GM23338 (cell line): ENCODE measurements at regions not wholly inside any gene's neighbourhood (a gene's known extent, or its start where the extent isn't known, plus 50 kb on each side); places are given as distances from the start of the nearest gene placed in this dataset.

Experiments
- ATAC-seq: fragments of 200-7000 bp; cut with Tn5 transposase; 3 replicates; pipeline ENCODE4 v1.9.1; 2020
- DNase-seq: peaks from one replicate; pipeline ENCODE4 v3.0.0-alpha.2; 2015; ENCODE audit warnings: low spot score
- H2AFZ ChIP-seq: fragments of 200-600 bp; sonication (generic); 2 replicates; pipeline ENCODE4 v1.8.0; 2016; ENCODE audit warnings: antibody characterized with exemption, mild to moderate bottlenecking, moderate library complexity
- H3F3A ChIP-seq: fragments of 200-600 bp; sonication (generic); replicated peaks from 2 replicates; pipeline ENCODE4 v1.8.0; 2017; ENCODE audit warnings: antibody characterized with exemption, mixed run types, low read depth
- H3K27ac ChIP-seq: fragments of 200-600 bp; sonication (generic); 2 replicates; pipeline ENCODE4 v1.6.1; 2016; ENCODE audit warnings: low read depth
- H3K27me3 ChIP-seq: fragments of 200-600 bp; sonication (generic); 2 replicates; pipeline ENCODE4 v1.8.0; 2016; ENCODE audit warnings: mild to moderate bottlenecking, mixed run types, moderate library complexity; ENCODE audit not compliant: insufficient read depth
- H3K36me3 ChIP-seq: fragments of 200-600 bp; sonication (generic); 2 replicates; pipeline ENCODE4 v1.8.0; 2016; ENCODE audit warnings: mild to moderate bottlenecking; ENCODE audit not compliant: insufficient read depth
- H3K4me1 ChIP-seq: fragments of 200-600 bp; sonication (generic); 2 replicates; pipeline ENCODE4 v1.8.0; 2016; ENCODE audit warnings: mild to moderate bottlenecking, moderate library complexity; ENCODE audit not compliant: insufficient read depth
- H3K4me2 ChIP-seq: fragments of 200-600 bp; sonication (generic); 2 replicates; pipeline ENCODE4 v1.7.1; 2017; ENCODE audit warnings: mixed run types
- H3K4me3 ChIP-seq: fragments of 200-600 bp; sonication (generic); 2 replicates; pipeline ENCODE4 v1.6.1; 2016; ENCODE audit warnings: mixed run types
- H3K79me2 ChIP-seq: fragments of 200-600 bp; sonication (generic); replicated peaks from 2 replicates; pipeline ENCODE4 v1.8.0; 2017; ENCODE audit warnings: mild to moderate bottlenecking; ENCODE audit not compliant: insufficient read depth
- H3K9me2 ChIP-seq: fragments of 200-600 bp; sonication (generic); 2 replicates; pipeline ENCODE4 v1.8.0; 2017; ENCODE audit not compliant: insufficient read depth
- H4K20me1 ChIP-seq: fragments of 200-600 bp; sonication (generic); replicated peaks from 2 replicates; pipeline ENCODE4 v1.8.0; 2017; ENCODE audit warnings: mild to moderate bottlenecking; ENCODE audit not compliant: insufficient read depth
- H3K27ac Mint-ChIP-seq: 2 replicates; pipeline ENCODE4 v1.8.0; 2020; ENCODE audit warnings: inconsistent platforms, mild to moderate bottlenecking, moderate library complexity, mixed read lengths
- H3K27me3 Mint-ChIP-seq: 3 replicates; pipeline ENCODE4 v1.8.0; 2022; ENCODE audit warnings: low read depth, mild to moderate bottlenecking, moderate library complexity, mixed read lengths, inconsistent platforms; ENCODE audit not compliant: insufficient read depth, poor library complexity
- H3K36me3 Mint-ChIP-seq: 3 replicates; pipeline ENCODE4 v1.8.0; 2021; ENCODE audit warnings: low read depth, mild to moderate bottlenecking, inconsistent platforms, moderate library complexity, mixed read lengths
- H3K4me1 Mint-ChIP-seq: 3 replicates; pipeline ENCODE4 v1.8.0; 2020; ENCODE audit warnings: mild to moderate bottlenecking, inconsistent platforms, mixed read lengths
- H3K4me3 Mint-ChIP-seq: 3 replicates; pipeline ENCODE4 v1.8.0; 2021; ENCODE audit warnings: moderate library complexity, mild to moderate bottlenecking, inconsistent platforms, mixed read lengths
- H3K9me3 Mint-ChIP-seq: 3 replicates; pipeline ENCODE4 v1.8.0; 2020; ENCODE audit warnings: moderate library complexity, mild to moderate bottlenecking, inconsistent platforms, mixed read lengths
- CREB1 ChIP-seq: fragments of 250-450 bp; sonication (Bioruptor Pico); IDR thresholded peaks from 2 replicates; pipeline ENCODE4 v1.5.0; 2020; ENCODE audit warnings: low read depth, mild to moderate bottlenecking, moderate library complexity
- EZH2 ChIP-seq: fragments of 200-600 bp; sonication (generic); IDR thresholded peaks from one replicate; pipeline ENCODE4 v1.8.0; 2017; ENCODE audit warnings: antibody characterized with exemption, mild to moderate bottlenecking, low read depth; ENCODE audit not compliant: unreplicated experiment
- EZH2phosphoT487 ChIP-seq: fragments of 200-600 bp; sonication (generic); IDR thresholded peaks from one replicate; pipeline ENCODE4 v1.8.1; 2018; ENCODE audit warnings: antibody characterized with exemption; ENCODE audit not compliant: unreplicated experiment
- JUNB ChIP-seq: IDR thresholded peaks from one replicate; pipeline ENCODE4 v1.6.1; 2016; ENCODE audit warnings: antibody characterized with exemption; ENCODE audit not compliant: unreplicated experiment
- NANOG ChIP-seq: IDR thresholded peaks from 2 replicates; pipeline ENCODE4 v1.6.1; 2016; ENCODE audit warnings: antibody characterized with exemption, borderline replicate concordance
- POLR2AphosphoS5 ChIP-seq: IDR thresholded peaks from 2 replicates; pipeline ENCODE4 v1.6.1; 2016; ENCODE audit warnings: antibody characterized with exemption, low read depth
- STAT1 ChIP-seq: IDR thresholded peaks from one replicate; pipeline ENCODE4 v1.6.1; 2016; ENCODE audit warnings: antibody characterized with exemption; ENCODE audit not compliant: unreplicated experiment
- ZNF114 ChIP-seq: fragments of 250-450 bp; sonication (Bioruptor Pico); IDR thresholded peaks from 2 replicates; pipeline ENCODE4 v1.5.0; 2020; ENCODE audit warnings: mild to moderate bottlenecking, moderate library complexity
- ZNF331 ChIP-seq: fragments of 250-450 bp; sonication (Bioruptor Pico); IDR thresholded peaks from 2 replicates; pipeline ENCODE4 v1.5.0; 2020; ENCODE audit warnings: low read depth, mild to moderate bottlenecking, moderate library complexity
- TF ChIP-seq, protein P1 (sequence below): IDR thresholded peaks from one replicate; pipeline ENCODE4 v1.6.1; 2018; ENCODE audit warnings: antibody characterized with exemption; ENCODE audit not compliant: unreplicated experiment
- TF ChIP-seq, protein P2 (sequence below): fragments of 250-450 bp; sonication (Bioruptor Pico); IDR thresholded peaks from 2 replicates; pipeline ENCODE4 v1.5.0; 2020; ENCODE audit warnings: mild to moderate bottlenecking, moderate library complexity
- TF ChIP-seq, protein P3 (sequence below): IDR thresholded peaks from 2 replicates; pipeline ENCODE4 v1.6.1; 2016; ENCODE audit warnings: antibody characterized with exemption
- TF ChIP-seq, protein P4 (sequence below), 2 experiments: fragments of 200-600 bp in 1 of 2; sonication (generic) in 1 of 2; conservative IDR thresholded peaks; 2 replicates each; pipeline versions ENCODE4 v1.5.1 to v1.6.1; 2016 to 2017; ENCODE audit warnings: antibody characterized with exemption in 2 of 2, low read depth in 2 of 2, mild to moderate bottlenecking in 2 of 2, moderate library complexity in 1 of 2

DNA sequence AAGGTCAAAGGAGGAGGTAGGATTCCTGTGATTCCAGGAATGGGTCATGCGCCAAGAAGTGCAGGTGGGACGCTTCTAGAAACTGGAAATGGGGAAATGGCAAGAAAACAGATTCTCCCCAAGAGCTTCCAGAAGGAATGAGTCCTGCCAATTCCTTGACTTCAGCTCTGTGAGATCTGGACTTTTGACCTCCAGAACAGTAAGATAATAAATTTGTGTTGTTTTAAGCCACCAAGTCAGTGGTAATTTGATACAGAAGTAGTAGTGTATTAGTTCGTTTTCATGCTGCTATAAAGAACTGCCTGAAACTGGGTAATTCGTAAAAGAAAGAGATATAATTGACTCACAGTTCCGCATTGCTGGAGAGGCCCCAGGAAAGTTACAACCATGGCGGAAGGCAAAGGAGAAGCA, 178.6 kb upstream of the GALNT17 start:
- Mint-ChIP-seq H3K27me3 (peaks cover 4% of the 10 kb centered on the region), H3K9me3 (peaks cover 14% of the 10 kb centered on the region), H3K27ac (no peak overlapping the region; the same call in 1 of the 2 replicates), H3K36me3 (peaks cover 3% of the 10 kb centered on the region; the same call in 1 of the 3 replicates), H3K4me3 (no peak overlapping the region), H3K4me1 (peaks cover 9% of the 10 kb centered on the region)
- H3K27me3 ChIP-seq, result no peaks in the 10 kb centered on the region
- no peaks in the 10 kb centered on the region for H3K4me1 ChIP-seq
- H3K27ac ChIP-seq, result no peak overlapping the region
- H3K36me3 ChIP-seq, result no peaks in the 10 kb centered on the region
- TF ChIP-seq STAT1 (no peak), EZH2 (no peak), NANOG (no peak), ZNF114 (CRISPR knock-in tag) (no peak), JUNB (no peak), EZH2phosphoT487 (no peak), POLR2AphosphoS5 (no peak), ZNF331 (CRISPR knock-in tag) (no peak), CREB1 (CRISPR knock-in tag) (no peak)
- TF ChIP-seq, protein P1, sequence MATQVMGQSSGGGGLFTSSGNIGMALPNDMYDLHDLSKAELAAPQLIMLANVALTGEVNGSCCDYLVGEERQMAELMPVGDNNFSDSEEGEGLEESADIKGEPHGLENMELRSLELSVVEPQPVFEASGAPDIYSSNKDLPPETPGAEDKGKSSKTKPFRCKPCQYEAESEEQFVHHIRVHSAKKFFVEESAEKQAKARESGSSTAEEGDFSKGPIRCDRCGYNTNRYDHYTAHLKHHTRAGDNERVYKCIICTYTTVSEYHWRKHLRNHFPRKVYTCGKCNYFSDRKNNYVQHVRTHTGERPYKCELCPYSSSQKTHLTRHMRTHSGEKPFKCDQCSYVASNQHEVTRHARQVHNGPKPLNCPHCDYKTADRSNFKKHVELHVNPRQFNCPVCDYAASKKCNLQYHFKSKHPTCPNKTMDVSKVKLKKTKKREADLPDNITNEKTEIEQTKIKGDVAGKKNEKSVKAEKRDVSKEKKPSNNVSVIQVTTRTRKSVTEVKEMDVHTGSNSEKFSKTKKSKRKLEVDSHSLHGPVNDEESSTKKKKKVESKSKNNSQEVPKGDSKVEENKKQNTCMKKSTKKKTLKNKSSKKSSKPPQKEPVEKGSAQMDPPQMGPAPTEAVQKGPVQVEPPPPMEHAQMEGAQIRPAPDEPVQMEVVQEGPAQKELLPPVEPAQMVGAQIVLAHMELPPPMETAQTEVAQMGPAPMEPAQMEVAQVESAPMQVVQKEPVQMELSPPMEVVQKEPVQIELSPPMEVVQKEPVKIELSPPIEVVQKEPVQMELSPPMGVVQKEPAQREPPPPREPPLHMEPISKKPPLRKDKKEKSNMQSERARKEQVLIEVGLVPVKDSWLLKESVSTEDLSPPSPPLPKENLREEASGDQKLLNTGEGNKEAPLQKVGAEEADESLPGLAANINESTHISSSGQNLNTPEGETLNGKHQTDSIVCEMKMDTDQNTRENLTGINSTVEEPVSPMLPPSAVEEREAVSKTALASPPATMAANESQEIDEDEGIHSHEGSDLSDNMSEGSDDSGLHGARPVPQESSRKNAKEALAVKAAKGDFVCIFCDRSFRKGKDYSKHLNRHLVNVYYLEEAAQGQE, result no peak
- TF ChIP-seq, protein P2, sequence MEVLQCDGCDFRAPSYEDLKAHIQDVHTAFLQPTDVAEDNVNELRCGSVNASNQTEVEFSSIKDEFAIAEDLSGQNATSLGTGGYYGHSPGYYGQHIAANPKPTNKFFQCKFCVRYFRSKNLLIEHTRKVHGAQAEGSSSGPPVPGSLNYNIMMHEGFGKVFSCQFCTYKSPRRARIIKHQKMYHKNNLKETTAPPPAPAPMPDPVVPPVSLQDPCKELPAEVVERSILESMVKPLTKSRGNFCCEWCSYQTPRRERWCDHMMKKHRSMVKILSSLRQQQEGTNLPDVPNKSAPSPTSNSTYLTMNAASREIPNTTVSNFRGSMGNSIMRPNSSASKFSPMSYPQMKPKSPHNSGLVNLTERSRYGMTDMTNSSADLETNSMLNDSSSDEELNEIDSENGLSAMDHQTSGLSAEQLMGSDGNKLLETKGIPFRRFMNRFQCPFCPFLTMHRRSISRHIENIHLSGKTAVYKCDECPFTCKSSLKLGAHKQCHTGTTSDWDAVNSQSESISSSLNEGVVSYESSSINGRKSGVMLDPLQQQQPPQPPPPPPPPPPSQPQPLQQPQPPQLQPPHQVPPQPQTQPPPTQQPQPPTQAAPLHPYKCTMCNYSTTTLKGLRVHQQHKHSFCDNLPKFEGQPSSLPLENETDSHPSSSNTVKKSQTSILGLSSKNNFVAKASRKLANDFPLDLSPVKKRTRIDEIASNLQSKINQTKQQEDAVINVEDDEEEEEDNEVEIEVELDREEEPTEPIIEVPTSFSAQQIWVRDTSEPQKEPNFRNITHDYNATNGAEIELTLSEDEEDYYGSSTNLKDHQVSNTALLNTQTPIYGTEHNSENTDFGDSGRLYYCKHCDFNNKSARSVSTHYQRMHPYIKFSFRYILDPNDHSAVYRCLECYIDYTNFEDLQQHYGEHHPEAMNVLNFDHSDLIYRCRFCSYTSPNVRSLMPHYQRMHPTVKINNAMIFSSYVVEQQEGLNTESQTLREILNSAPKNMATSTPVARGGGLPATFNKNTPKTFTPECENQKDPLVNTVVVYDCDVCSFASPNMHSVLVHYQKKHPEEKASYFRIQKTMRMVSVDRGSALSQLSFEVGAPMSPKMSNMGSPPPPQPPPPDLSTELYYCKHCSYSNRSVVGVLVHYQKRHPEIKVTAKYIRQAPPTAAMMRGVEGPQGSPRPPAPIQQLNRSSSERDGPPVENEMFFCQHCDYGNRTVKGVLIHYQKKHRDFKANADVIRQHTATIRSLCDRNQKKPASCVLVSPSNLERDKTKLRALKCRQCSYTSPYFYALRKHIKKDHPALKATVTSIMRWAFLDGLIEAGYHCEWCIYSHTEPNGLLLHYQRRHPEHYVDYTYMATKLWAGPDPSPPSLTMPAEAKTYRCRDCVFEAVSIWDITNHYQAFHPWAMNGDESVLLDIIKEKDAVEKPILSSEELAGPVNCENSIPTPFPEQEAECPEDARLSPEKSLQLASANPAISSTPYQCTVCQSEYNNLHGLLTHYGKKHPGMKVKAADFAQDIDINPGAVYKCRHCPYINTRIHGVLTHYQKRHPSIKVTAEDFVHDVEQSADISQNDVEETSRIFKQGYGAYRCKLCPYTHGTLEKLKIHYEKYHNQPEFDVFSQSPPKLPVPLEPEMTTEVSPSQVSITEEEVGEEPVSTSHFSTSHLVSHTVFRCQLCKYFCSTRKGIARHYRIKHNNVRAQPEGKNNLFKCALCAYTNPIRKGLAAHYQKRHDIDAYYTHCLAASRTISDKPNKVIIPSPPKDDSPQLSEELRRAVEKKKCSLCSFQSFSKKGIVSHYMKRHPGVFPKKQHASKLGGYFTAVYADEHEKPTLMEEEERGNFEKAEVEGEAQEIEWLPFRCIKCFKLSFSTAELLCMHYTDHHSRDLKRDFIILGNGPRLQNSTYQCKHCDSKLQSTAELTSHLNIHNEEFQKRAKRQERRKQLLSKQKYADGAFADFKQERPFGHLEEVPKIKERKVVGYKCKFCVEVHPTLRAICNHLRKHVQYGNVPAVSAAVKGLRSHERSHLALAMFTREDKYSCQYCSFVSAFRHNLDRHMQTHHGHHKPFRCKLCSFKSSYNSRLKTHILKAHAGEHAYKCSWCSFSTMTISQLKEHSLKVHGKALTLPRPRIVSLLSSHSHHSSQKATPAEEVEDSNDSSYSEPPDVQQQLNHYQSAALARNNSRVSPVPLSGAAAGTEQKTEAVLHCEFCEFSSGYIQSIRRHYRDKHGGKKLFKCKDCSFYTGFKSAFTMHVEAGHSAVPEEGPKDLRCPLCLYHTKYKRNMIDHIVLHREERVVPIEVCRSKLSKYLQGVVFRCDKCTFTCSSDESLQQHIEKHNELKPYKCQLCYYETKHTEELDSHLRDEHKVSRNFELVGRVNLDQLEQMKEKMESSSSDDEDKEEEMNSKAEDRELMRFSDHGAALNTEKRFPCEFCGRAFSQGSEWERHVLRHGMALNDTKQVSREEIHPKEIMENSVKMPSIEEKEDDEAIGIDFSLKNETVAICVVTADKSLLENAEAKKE (CRISPR knock-in tag), result no peak
- TF ChIP-seq, protein P3, sequence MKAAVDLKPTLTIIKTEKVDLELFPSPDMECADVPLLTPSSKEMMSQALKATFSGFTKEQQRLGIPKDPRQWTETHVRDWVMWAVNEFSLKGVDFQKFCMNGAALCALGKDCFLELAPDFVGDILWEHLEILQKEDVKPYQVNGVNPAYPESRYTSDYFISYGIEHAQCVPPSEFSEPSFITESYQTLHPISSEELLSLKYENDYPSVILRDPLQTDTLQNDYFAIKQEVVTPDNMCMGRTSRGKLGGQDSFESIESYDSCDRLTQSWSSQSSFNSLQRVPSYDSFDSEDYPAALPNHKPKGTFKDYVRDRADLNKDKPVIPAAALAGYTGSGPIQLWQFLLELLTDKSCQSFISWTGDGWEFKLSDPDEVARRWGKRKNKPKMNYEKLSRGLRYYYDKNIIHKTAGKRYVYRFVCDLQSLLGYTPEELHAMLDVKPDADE, result no peak
- TF ChIP-seq, protein P4, sequence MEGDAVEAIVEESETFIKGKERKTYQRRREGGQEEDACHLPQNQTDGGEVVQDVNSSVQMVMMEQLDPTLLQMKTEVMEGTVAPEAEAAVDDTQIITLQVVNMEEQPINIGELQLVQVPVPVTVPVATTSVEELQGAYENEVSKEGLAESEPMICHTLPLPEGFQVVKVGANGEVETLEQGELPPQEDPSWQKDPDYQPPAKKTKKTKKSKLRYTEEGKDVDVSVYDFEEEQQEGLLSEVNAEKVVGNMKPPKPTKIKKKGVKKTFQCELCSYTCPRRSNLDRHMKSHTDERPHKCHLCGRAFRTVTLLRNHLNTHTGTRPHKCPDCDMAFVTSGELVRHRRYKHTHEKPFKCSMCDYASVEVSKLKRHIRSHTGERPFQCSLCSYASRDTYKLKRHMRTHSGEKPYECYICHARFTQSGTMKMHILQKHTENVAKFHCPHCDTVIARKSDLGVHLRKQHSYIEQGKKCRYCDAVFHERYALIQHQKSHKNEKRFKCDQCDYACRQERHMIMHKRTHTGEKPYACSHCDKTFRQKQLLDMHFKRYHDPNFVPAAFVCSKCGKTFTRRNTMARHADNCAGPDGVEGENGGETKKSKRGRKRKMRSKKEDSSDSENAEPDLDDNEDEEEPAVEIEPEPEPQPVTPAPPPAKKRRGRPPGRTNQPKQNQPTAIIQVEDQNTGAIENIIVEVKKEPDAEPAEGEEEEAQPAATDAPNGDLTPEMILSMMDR (conservative IDR thresholded peaks at IDR 0.05; ENCODE audit: low read depth in 2 of 2), result no peak
- no peak overlapping the region for H3K4me2 ChIP-seq
- DNase-seq (no peak), ATAC-seq (no peak)
- peaks cover 9% of the 10 kb centered on the region; the same call in 1 of the 2 replicates for H3K9me2 ChIP-seq
- no peaks in the 10 kb centered on the region for H3F3A ChIP-seq
- no peaks in the 10 kb centered on the region for H4K20me1 ChIP-seq
- H3K79me2 ChIP-seq, result no peaks in the 10 kb centered on the region
- no peak overlapping the region; the same call in 1 of the 2 replicates for H2AFZ ChIP-seq
- H3K4me3 ChIP-seq, result no peak overlapping the region
